Stimulated activated CD4-positive, alpha-beta T cell treated with anti-CD3 and anti-CD28 coated beads, Interleukin-12 subunit alpha, Interleukin-12 subunit beta, amount 100 ng/mL, for 24 hours (primary cell): ENCODE measurements at regions not wholly inside any gene's neighbourhood (a gene's known extent, or its start where the extent isn't known, plus 50 kb on each side); places are given as distances from the start of the nearest gene placed in this dataset.

ENCODE experiments used
- DNase-seq, 2 experiments: peaks; one replicate each; pipeline ENCODE4 v3.0.0-alpha.2; 2020; ENCODE audit warnings: low read depth in 2 of 2

- DNase-seq, result no peak
Observed at GRCh38 chr11:37630866-37631265, 1032.8 kb upstream of the RAG2 start.

GRCh38 chr11:37623778-37624177, 1025.7 kb upstream of the RAG2 start:
- no peak for DNase-seq

GRCh38 chr11:37621662-37622061, 1023.6 kb upstream of the RAG2 start:
- DNase-seq, result no peak

- no peak for DNase-seq
Observed at GRCh38 chr11:37616291-37616690, 1018.3 kb upstream of the RAG2 start.

GRCh38 chr11:37613031-37613430, 1015.0 kb upstream of the RAG2 start:
- no peak for DNase-seq

- DNase-seq, result no peak
Observed at GRCh38 chr11:37612146-37612545, 1014.1 kb upstream of the RAG2 start.

GRCh38 chr11:37605229-37605628, 1007.2 kb upstream of the RAG2 start:
- DNase-seq, result no peak

- no peak for DNase-seq
Observed at GRCh38 chr11:37598381-37598780, 1000.3 kb upstream of the RAG2 start.

- DNase-seq, result no peak
Observed at GRCh38 chr11:37597776-37598175, 999.7 kb upstream of the RAG2 start.

GRCh38 chr11:37595845-37596244, 997.8 kb upstream of the RAG2 start:
- DNase-seq, result no peak

- no peak for DNase-seq
Observed at GRCh38 chr11:37574361-37574760, 976.3 kb upstream of the RAG2 start.

GRCh38 chr11:37572491-37573171, 974.6 kb upstream of the RAG2 start:
- no peak for DNase-seq

GRCh38 chr11:37571246-37571645, 973.2 kb upstream of the RAG2 start:
- DNase-seq, result no peak

GRCh38 chr11:37560991-37561390, 963.0 kb upstream of the RAG2 start:
- no peak for DNase-seq

GRCh38 chr11:37560346-37560745, 962.3 kb upstream of the RAG2 start:
- no peak for DNase-seq

GRCh38 chr11:37558619-37559210, 960.7 kb upstream of the RAG2 start:
- no peak for DNase-seq

GRCh38 chr11:37557990-37558389, 960.0 kb upstream of the RAG2 start:
- no peak for DNase-seq

- DNase-seq, result no peak
Observed at GRCh38 chr11:37552284-37552683, 954.2 kb upstream of the RAG2 start.

GRCh38 chr11:37544491-37544890, 946.5 kb upstream of the RAG2 start:
- DNase-seq, result no peak

- no peak for DNase-seq
Observed at GRCh38 chr11:37533830-37534229, 935.8 kb upstream of the RAG2 start.

- DNase-seq, result no peak
Observed at GRCh38 chr11:37533087-37533486, 935.1 kb upstream of the RAG2 start.

GRCh38 chr11:37532271-37532670, 934.2 kb upstream of the RAG2 start:
- no peak for DNase-seq

GRCh38 chr11:37527545-37527944, 929.5 kb upstream of the RAG2 start:
- DNase-seq, result no peak

- DNase-seq, result no peak
Observed at GRCh38 chr11:37525336-37525735, 927.3 kb upstream of the RAG2 start.
